HG02642 (cell line): ENCODE measurements at regions not wholly inside any gene's neighbourhood (a gene's known extent, or its start where the extent isn't known, plus 50 kb on each side); places are given as distances from the start of the nearest gene placed in this dataset.
"Not testable (repeated sequence)": the region's sequence is repeated elsewhere in the genome, so short reads cannot be mapped to it uniquely, and the experiment has no call there.

ENCODE experiments used
- ATAC-seq: cut with Tn5 transposase; IDR thresholded peaks from one replicate; pipeline ENCODE4 v1.9.1; 2021; ENCODE audit warnings: mild to moderate bottlenecking; ENCODE audit not compliant: unreplicated experiment, poor library complexity

- ATAC-seq = no peak
Observed at GRCh38 chr1:118306851-118307250, 121.8 kb upstream of the SPAG17 start.

GRCh38 chr1:118304722-118305359 is 119.8 kb upstream of the SPAG17 start:
- ATAC-seq = no peak

DNA sequence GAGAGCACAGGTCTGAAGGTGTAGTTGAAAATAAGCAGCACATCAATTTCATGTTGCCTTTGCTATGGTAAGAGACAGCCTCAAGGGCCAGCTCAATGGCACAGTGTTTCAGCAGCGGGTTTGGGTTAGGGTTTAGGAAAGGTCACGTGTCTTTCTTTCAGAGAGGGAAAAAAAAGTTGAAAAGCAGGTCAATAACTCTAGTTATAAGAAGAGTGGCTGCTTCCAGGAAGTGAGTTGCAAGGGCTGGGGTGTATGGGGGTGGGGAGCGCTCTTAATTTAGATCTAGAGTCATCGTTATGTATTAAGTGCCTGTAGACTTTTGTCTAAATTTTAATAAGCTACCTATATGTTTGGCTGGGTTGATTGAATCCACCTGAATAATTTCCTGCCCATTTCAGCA is 118.5 kb upstream of the SPAG17 start:
- no peak for ATAC-seq

GRCh38 chr1:118303064-118303463 is 118.0 kb upstream of the SPAG17 start:
- no peak for ATAC-seq

DNA sequence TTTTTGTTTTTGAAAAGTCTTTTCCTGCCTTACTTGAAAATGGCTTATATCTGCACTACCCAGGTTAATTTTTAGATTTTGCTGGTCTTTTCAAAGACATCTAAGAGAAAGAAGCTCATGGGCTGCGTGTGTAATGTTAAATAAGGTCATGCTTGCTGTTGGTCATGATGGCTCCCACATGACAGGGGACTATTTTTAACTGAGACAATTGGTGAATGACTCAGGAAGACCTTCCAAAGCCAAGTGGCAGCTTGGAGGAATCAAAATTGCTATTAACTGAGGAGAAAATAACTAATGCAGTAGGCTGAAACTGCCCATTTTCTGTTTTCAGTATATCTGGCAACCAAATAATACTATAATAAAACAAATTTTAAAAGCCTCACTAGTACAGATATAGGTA is 117.1 kb upstream of the SPAG17 start:
- no peak for ATAC-seq

- no peak for ATAC-seq
Observed at GRCh38 chr1:118300808-118301207, 115.8 kb upstream of the SPAG17 start.

- no peak for ATAC-seq
Observed at GRCh38 chr1:118298397-118298796, 113.4 kb upstream of the SPAG17 start.

DNA sequence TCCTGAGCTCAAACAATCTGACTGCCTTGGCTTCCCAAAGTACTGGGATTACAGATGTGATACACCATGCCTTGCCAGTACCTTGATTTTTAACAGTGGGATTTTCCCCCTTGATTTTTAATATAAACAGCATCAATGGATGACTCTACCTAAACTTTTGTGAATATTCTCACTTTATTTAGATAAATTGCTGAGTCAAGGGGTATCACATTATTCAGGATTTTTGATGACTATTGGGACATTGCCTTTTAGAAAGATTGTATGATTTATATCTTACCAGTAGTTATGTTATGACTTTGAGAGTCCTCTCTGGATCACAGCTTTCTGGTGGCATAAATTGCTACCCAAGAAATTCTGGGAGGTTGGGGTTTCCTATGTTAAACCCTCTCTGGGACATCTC is 112.5 kb upstream of the SPAG17 start:
- ATAC-seq = no peak

GRCh38 chr1:118294875-118295642 is 110.0 kb upstream of the SPAG17 start:
- no peak for ATAC-seq

DNA sequence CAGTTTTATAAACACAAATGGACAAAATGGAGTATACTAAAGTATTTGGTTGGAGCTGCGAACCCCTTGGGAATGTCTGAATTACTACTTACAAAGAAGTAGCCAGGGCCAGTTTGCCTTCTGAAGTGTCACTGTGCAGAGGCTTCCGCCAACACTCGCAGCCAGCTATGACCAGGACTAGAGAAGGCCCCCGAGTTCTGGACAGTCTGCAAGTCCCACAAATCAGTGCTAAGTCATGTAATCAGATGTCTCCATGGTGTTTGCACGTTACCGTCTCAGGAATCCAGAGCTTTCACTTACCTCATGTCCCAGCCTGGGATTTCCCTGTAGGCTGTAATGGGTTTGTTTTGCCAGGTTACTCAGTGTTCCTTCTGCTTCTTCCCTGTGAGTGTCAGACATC is 106.6 kb upstream of the SPAG17 start:
- ATAC-seq = no peak

DNA sequence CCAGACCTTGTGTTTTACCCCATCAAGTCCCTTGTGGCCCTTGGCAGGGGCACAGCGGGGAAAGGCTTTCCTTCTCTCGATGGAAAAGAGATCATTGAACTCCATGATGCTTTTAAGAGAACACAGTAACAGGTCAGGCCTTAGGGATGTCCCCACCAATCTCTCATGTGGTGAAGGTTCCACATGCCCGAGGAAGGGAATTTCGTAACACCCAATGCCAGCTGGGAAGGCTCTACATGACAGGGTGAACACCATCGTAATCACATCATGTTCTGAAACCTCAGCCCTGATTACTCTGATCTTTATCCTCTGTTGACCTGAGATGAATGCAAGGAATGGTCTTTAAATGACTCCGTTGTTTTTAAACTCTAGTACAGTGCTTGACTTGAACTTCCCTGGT is 105.5 kb upstream of the SPAG17 start:
- no peak for ATAC-seq

- no peak for ATAC-seq
Observed at GRCh38 chr1:118290046-118290445, 105.0 kb upstream of the SPAG17 start.

- not testable (repeated sequence) for ATAC-seq
Observed at GRCh38 chr1:118280656-118281055, 95.6 kb upstream of the SPAG17 start.

DNA sequence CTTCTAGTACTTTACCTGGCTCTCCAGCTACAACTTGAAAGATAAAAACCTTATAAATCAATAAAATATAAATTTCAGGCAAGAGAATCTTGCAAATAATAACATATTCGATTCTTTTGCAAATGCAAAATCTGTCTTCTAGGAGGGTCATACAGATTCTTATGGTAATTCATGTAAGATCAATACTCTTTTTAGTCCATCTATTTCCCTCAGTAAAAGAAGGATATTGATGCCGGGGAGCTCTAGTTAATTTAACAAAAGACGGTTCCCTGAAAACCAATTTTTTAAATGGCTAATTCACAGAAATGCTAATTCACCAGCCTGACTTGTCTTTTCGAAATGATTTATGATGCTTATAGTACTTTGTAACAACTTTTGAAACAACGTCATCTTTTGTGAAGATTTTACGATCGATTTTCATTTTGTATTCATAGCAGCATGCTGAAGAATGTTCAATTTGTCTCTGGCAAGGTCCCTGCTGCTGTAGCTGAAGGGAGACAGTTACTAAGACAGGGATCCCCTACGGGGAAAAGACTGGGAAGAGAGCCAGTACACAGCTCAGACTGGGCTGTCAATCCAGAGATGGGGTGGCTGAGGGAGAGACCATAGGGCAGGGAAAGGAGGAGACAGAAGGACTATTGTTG is 90.6 kb upstream of the SPAG17 start:
- no peak for ATAC-seq

GRCh38 chr1:118272884-118273283 is 87.9 kb upstream of the SPAG17 start:
- ATAC-seq = no peak

GRCh38 chr1:118271883-118272282 is 86.9 kb upstream of the SPAG17 start:
- ATAC-seq = no peak

- no peak for ATAC-seq
Observed at GRCh38 chr1:118269598-118269997, 84.6 kb upstream of the SPAG17 start.

DNA sequence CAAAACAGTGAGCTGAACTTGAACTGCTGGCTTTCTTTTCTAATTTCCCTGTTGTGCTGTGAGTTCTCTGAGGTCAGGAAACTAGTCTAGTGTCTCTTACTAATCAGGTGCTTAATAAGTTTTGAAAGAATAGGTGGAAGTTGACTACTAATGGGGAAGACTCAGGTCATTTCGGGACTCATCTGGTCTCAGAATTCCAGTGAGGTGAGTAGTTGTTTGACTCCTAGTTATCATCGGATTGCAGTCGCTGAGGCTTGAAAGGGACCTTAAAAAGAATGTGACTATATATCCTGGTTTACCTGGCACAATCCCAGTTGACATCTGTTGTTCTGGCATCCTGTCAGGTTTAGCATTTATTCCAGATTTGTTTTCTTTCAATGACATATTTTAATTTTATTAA is 81.4 kb upstream of the SPAG17 start:
- ATAC-seq = no peak

GRCh38 chr1:118264343-118264742 is 79.3 kb upstream of the SPAG17 start:
- ATAC-seq = no peak

DNA sequence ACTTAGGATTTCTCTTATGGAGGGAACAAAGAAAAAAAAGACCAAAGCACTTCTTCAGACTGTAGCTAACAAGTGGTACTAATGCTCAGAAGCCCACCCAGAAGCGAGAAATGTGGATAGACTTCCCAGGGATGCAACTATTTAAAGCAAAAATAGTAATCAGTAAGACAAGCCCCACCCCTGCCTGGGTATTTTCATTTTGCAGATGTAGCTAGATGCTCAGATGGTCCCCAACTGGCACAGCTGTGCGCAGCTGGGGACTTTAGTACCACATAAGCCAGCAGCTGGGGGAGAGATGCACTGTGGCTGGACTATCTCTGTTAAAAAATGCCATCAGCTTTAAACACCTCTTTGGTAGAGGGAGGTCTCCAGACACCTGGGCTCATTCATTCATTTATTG is 77.8 kb upstream of the SPAG17 start:
- no peak for ATAC-seq

GRCh38 chr1:118258975-118259374 is 73.9 kb upstream of the SPAG17 start:
- ATAC-seq = no peak

- ATAC-seq = no peak
Observed at GRCh38 chr1:118257946-118258345, 72.9 kb upstream of the SPAG17 start.
